OCI-LY3 (cell line): ENCODE measurements at regions not wholly inside any gene's neighbourhood (a gene's known extent, or its start where the extent isn't known, plus 50 kb on each side); places are given as distances from the start of the nearest gene placed in this dataset.

ENCODE experiments used
- EZH2phosphoT487 ChIP-seq: fragments of 200-600 bp; shearing (Covaris generic); IDR thresholded peaks from 2 replicates; pipeline ENCODE4 v1.6.1; 2018; ENCODE audit warnings: antibody characterized with exemption, mixed run types, low read depth
- TF ChIP-seq, protein P1 (sequence below): fragments of 200-600, 300-600 bp; sonication (generic); IDR thresholded peaks from 2 replicates; pipeline ENCODE4 v1.5.1; 2014; ENCODE audit warnings: antibody characterized with exemption, low read length, low read depth

DNA sequence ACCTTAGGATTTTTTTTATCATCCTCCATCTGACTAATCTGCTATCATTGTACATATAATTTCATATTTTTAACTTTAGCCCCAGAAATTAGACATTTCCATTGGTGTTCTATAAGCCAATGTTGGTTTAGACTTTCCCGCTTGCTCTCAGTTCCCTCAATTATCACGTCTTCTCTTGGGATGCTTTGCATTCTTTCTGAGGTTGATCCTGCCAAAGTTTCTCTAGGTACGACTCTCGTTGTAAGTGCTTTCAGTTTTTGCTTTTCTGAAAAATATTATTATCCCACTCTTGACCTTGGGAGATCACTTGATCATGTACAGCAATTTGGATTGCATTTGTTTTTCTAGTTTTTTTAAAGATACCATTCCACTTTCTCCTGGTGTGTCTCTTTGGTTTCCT is 270.2 kb downstream of the IRS2 start:
- TF ChIP-seq, protein P1, sequence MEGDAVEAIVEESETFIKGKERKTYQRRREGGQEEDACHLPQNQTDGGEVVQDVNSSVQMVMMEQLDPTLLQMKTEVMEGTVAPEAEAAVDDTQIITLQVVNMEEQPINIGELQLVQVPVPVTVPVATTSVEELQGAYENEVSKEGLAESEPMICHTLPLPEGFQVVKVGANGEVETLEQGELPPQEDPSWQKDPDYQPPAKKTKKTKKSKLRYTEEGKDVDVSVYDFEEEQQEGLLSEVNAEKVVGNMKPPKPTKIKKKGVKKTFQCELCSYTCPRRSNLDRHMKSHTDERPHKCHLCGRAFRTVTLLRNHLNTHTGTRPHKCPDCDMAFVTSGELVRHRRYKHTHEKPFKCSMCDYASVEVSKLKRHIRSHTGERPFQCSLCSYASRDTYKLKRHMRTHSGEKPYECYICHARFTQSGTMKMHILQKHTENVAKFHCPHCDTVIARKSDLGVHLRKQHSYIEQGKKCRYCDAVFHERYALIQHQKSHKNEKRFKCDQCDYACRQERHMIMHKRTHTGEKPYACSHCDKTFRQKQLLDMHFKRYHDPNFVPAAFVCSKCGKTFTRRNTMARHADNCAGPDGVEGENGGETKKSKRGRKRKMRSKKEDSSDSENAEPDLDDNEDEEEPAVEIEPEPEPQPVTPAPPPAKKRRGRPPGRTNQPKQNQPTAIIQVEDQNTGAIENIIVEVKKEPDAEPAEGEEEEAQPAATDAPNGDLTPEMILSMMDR: no peak
- TF ChIP-seq EZH2phosphoT487: no peak
